Thyroid gland (tissue), 4 donors: ENCODE measurements at regions not wholly inside any gene's neighbourhood (a gene's known extent, or its start where the extent isn't known, plus 50 kb on each side); places are given as distances from the start of the nearest gene placed in this dataset.

ENCODE experiments used
- POLR2A ChIP-seq, 2 donors: fragments of 450-650 bp; IDR thresholded peaks; one replicate each; pipeline ENCODE4 v1.6.1; 2017; ENCODE audit warnings: antibody characterized with exemption in 2 of 2, mild to moderate bottlenecking in 2 of 2, moderate library complexity in 1 of 2
- TF ChIP-seq, protein P1 (sequence below), 6 experiments: fragments of 200-600 bp in 3 of 6; fragments of 450-650 bp in 3 of 6; sonication (generic) in 3 of 6; IDR thresholded peaks; one replicate each; pipeline ENCODE4 v1.5.1; 2016 to 2019; ENCODE audit warnings: antibody characterized with exemption in 6 of 6, mild to moderate bottlenecking in 2 of 6, inconsistent platforms in 1 of 6, moderate library complexity in 1 of 6

DNA sequence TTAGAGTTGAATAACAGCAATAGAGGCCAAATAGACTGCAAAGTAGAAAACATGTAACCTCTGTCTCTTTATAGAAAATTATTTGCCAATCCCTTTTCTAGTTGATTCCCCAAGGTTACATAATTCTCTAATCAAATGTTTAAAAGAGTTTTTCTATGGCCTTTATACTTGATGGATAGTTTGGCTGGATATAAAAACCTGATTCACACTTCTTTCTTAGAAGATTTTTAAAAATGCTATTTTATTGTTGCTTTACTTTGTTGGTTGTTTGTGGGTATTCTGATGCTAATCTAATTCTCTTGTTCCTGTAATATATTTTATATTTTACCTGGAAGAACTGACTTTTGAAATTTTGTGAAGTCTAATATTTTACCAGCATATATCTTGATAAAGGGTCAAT is 331.1 kb upstream of the MTPN start:
- TF ChIP-seq, protein P1, sequence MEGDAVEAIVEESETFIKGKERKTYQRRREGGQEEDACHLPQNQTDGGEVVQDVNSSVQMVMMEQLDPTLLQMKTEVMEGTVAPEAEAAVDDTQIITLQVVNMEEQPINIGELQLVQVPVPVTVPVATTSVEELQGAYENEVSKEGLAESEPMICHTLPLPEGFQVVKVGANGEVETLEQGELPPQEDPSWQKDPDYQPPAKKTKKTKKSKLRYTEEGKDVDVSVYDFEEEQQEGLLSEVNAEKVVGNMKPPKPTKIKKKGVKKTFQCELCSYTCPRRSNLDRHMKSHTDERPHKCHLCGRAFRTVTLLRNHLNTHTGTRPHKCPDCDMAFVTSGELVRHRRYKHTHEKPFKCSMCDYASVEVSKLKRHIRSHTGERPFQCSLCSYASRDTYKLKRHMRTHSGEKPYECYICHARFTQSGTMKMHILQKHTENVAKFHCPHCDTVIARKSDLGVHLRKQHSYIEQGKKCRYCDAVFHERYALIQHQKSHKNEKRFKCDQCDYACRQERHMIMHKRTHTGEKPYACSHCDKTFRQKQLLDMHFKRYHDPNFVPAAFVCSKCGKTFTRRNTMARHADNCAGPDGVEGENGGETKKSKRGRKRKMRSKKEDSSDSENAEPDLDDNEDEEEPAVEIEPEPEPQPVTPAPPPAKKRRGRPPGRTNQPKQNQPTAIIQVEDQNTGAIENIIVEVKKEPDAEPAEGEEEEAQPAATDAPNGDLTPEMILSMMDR (IDR thresholded peaks at IDR 0.05), result no peak
- no peak for TF ChIP-seq POLR2A (IDR thresholded peaks at IDR 0.05)
